ENCODE measurements at regions not wholly inside any gene's neighbourhood (a gene's known extent, or its start where the extent isn't known, plus 50 kb on each side); places are given as distances from the start of the nearest gene placed in this dataset.

DNA sequence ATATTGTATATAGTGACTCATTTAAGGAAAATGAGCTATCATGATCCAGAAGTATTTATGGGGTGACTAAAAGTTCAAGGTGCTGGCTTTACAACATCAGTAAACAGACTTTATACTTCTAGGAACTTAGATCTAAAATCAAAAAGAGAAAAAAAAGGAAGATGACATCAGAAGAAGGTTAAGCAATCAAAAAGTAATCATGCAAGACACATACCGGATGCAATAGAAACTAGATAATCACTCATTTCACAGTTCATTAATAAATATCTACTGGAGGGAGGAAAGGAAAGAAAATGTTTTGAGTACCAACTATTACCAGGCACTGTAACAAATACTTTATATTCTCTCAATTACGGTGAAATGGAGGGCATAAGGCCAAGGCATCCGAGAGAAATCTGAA lies 276.4 kb downstream of the SPRY1 start:
- no peaks in the 10 kb centered on the region for H3K4me1 ChIP-seq (ENCODE audit: control insufficient read depth in 2 of 3, insufficient read depth in 2 of 3, low read depth in 1 of 3, low read length in 3 of 3)
- H3K9ac ChIP-seq (ENCODE audit: low read length in 3 of 3) = no peak overlapping the region
- H3K9me3 ChIP-seq (ENCODE audit: control insufficient read depth in 2 of 3, insufficient read depth in 1 of 3, low read length in 3 of 3) = no peaks in the 10 kb centered on the region
- H3K36me3 ChIP-seq (ENCODE audit: control insufficient read depth in 2 of 3, insufficient read depth in 3 of 3, low read length in 3 of 3) = no peaks in the 10 kb centered on the region
- intact Hi-C loops (cut with DNase I) = no loop called here
- H3K27ac ChIP-seq (ENCODE audit: low read depth in 2 of 2, low read length in 2 of 2) = no peak overlapping the region
- H3K4me3 ChIP-seq (ENCODE audit: low read length in 3 of 3) = no peak overlapping the region
- DNase-seq = no peak
- TF ChIP-seq, protein P1, sequence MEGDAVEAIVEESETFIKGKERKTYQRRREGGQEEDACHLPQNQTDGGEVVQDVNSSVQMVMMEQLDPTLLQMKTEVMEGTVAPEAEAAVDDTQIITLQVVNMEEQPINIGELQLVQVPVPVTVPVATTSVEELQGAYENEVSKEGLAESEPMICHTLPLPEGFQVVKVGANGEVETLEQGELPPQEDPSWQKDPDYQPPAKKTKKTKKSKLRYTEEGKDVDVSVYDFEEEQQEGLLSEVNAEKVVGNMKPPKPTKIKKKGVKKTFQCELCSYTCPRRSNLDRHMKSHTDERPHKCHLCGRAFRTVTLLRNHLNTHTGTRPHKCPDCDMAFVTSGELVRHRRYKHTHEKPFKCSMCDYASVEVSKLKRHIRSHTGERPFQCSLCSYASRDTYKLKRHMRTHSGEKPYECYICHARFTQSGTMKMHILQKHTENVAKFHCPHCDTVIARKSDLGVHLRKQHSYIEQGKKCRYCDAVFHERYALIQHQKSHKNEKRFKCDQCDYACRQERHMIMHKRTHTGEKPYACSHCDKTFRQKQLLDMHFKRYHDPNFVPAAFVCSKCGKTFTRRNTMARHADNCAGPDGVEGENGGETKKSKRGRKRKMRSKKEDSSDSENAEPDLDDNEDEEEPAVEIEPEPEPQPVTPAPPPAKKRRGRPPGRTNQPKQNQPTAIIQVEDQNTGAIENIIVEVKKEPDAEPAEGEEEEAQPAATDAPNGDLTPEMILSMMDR (IDR thresholded peaks at IDR 0.05; ENCODE audit: borderline replicate concordance, extremely low read depth, insufficient read depth) = no peak
- no peak for FAIRE-seq
- H3K27me3 ChIP-seq (ENCODE audit: control insufficient read depth, insufficient read depth, low read length) = no peaks in the 10 kb centered on the region

DNA sequence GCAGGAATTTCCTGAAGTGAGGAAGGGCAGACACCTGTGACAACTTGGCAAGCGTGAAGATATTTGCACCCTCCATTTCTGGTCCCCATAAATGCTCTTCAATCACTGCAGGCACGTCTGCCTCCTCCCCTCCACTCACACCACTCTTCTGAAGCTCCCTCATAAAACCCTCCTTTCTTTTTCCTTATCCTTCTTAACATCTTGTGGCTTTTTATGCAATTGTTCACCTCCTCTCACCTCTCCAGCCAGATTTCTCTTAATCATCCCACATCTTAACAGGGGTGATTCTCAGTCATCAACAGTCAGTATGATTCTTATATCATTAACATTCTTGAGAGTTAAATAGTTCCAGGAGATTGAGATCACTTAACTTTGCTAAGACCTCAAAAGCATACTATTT lies 277.4 kb downstream of the SPRY1 start:
- intact Hi-C loops (cut with DNase I) = no loop called here
- no peak for DNase-seq
- Histone ChIP-seq H3K27me3 (ENCODE audit: control insufficient read depth, insufficient read depth, low read length) (no peaks in the 10 kb centered on the region), H3K4me3 (ENCODE audit: low read length in 3 of 3) (no peak overlapping the region), H3K36me3 (ENCODE audit: control insufficient read depth in 2 of 3, insufficient read depth in 3 of 3, low read length in 3 of 3) (no peaks in the 10 kb centered on the region), H3K9me3 (ENCODE audit: control insufficient read depth in 2 of 3, insufficient read depth in 1 of 3, low read length in 3 of 3) (no peaks in the 10 kb centered on the region), H3K4me1 (ENCODE audit: control insufficient read depth in 2 of 3, insufficient read depth in 2 of 3, low read depth in 1 of 3, low read length in 3 of 3) (no peaks in the 10 kb centered on the region), H3K27ac (ENCODE audit: low read depth in 2 of 2, low read length in 2 of 2) (no peak overlapping the region), H3K9ac (ENCODE audit: low read length in 3 of 3) (no peak overlapping the region)
- no peak for FAIRE-seq
- TF ChIP-seq, protein P1 (IDR thresholded peaks at IDR 0.05; ENCODE audit: borderline replicate concordance, extremely low read depth, insufficient read depth) = no peak

DNA sequence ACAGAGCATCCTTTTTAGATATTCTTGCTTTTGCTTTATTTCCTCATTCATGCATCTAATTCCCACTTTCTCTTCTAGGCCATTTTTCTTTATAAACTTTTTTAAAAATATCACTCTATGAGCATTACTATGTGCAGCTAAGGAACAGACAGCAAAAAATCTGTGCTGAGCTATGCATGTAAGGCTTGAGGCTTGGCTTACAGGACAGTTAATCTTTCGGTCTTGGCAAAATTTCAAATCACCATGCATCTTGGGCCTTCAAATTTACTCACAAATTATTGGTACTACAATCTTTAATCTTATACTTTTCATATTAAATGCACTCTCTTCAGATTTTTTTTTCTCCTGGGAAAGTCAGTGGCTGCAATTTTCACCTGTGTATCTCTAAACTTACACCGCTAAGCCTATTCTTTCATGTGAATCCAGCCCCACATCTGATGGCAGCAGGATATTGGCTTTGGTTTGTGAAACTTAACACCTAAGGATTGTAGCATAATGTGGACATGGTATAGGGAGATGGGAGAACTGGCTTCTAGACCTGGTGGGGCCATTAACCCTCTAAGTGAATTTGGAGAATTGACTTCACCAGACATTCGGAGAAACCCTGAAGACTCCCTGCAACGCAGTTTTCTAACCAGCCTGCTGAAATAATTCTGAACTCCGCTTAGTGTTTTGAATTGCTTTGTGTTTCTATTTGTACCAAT lies 278.3 kb downstream of the SPRY1 start:
- intact Hi-C loops (cut with DNase I) = no loop called here
- no peak overlapping the region for H3K9ac ChIP-seq (ENCODE audit: low read length in 3 of 3)
- H3K9me3 ChIP-seq (ENCODE audit: control insufficient read depth in 2 of 3, insufficient read depth in 1 of 3, low read length in 3 of 3) = no peaks in the 10 kb centered on the region
- FAIRE-seq (no peak), DNase-seq (no peak)
- no peaks in the 10 kb centered on the region for H3K27me3 ChIP-seq (ENCODE audit: control insufficient read depth, insufficient read depth, low read length)
- H3K4me3 ChIP-seq (ENCODE audit: low read length in 3 of 3) = no peak overlapping the region
- TF ChIP-seq, protein P1 (IDR thresholded peaks at IDR 0.05; ENCODE audit: borderline replicate concordance, extremely low read depth, insufficient read depth) = no peak
- no peak overlapping the region for H3K27ac ChIP-seq (ENCODE audit: low read depth in 2 of 2, low read length in 2 of 2)
- no peaks in the 10 kb centered on the region for H3K36me3 ChIP-seq (ENCODE audit: control insufficient read depth in 2 of 3, insufficient read depth in 3 of 3, low read length in 3 of 3)
- no peaks in the 10 kb centered on the region for H3K4me1 ChIP-seq (ENCODE audit: control insufficient read depth in 2 of 3, insufficient read depth in 2 of 3, low read depth in 1 of 3, low read length in 3 of 3)

DNA sequence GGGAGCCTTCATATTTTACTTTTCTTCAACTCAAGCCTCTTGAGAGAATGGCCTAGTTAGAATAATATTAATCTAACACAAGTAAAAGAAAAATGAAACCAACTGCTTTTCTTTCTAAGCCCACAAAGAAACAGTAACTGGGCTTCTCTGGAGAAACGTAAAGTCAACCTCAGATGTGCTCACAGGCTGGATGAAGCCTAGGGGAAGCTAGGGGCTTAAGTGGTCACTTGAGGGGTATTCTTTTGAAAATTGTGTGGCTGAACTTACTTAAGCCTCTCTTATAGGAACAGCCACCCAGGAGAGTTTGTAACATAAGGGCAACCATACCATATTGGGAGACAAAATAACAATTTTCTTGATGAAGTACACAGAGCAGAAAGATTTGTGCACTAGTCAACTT lies 279.0 kb downstream of the SPRY1 start:
- DNase-seq = no peak
- Histone ChIP-seq H3K9ac (ENCODE audit: low read length in 3 of 3) (no peak overlapping the region), H3K27me3 (ENCODE audit: control insufficient read depth, insufficient read depth, low read length) (no peaks in the 10 kb centered on the region), H3K4me1 (ENCODE audit: control insufficient read depth in 2 of 3, insufficient read depth in 2 of 3, low read depth in 1 of 3, low read length in 3 of 3) (no peaks in the 10 kb centered on the region), H3K4me3 (ENCODE audit: low read length in 3 of 3) (no peak overlapping the region), H3K36me3 (ENCODE audit: control insufficient read depth in 2 of 3, insufficient read depth in 3 of 3, low read length in 3 of 3) (no peaks in the 10 kb centered on the region), H3K27ac (ENCODE audit: low read depth in 2 of 2, low read length in 2 of 2) (no peak overlapping the region), H3K9me3 (ENCODE audit: control insufficient read depth in 2 of 3, insufficient read depth in 1 of 3, low read length in 3 of 3) (no peaks in the 10 kb centered on the region)
- TF ChIP-seq, protein P1 (IDR thresholded peaks at IDR 0.05; ENCODE audit: borderline replicate concordance, extremely low read depth, insufficient read depth) = no peak
- no peak for FAIRE-seq
- intact Hi-C loops (cut with DNase I) = no loop called here
